OCI-LY3 (cell line): ENCODE measurements at regions not wholly inside any gene's neighbourhood (a gene's known extent, or its start where the extent isn't known, plus 50 kb on each side); places are given as distances from the start of the nearest gene placed in this dataset.

ENCODE experiments used
- H2AFZ ChIP-seq: fragments of 200-600, 300-600 bp; shearing (Covaris generic); 2 replicates; pipeline ENCODE4 v1.6.0; 2014; ENCODE audit warnings: antibody characterized with exemption, low read depth, low read length
- H3K27ac ChIP-seq: fragments of 200-600, 300-600 bp; sonication (generic); 2 replicates; pipeline ENCODE4 v1.5.1; 2014; ENCODE audit warnings: mild to moderate bottlenecking, low read length, moderate library complexity, mixed read lengths
- H3K27me3 ChIP-seq: fragments of 200-600, 300-600 bp; sonication (generic); 2 replicates; pipeline ENCODE4 v1.6.1; 2014; ENCODE audit warnings: low read depth, low read length, mixed read lengths
- H3K36me3 ChIP-seq: fragments of 200-600, 300-600 bp; sonication (generic); replicated peaks from 2 replicates; pipeline ENCODE3; 2014; ENCODE audit warnings: low read depth, low read length, mixed read lengths
- H3K4me1 ChIP-seq: fragments of 300-600, 200-600 bp; sonication (generic); 2 replicates; pipeline ENCODE4 v1.6.1; 2014; ENCODE audit warnings: low read length, mixed read lengths
- H3K4me2 ChIP-seq: fragments of 200-600, 300-600 bp; sonication (generic); 2 replicates; pipeline ENCODE4 v1.6.1; 2014; ENCODE audit warnings: low read length, mixed read lengths
- H3K4me3 ChIP-seq: fragments of 300-600, 200-600 bp; sonication (generic); 2 replicates; pipeline ENCODE4 v1.5.1; 2014; ENCODE audit warnings: antibody characterized with exemption, mild to moderate bottlenecking, low read length, moderate library complexity
- H3K79me2 ChIP-seq: fragments of 300-600, 200-600 bp; shearing (Covaris generic); 2 replicates; pipeline ENCODE4 v1.6.1; 2014; ENCODE audit warnings: mild to moderate bottlenecking, low read length, mixed read lengths
- H3K9ac ChIP-seq: fragments of 300-600, 200-600 bp; shearing (Covaris generic); 2 replicates; pipeline ENCODE4 v1.6.0; 2014; ENCODE audit warnings: mild to moderate bottlenecking, low read length, moderate library complexity
- H3K9me3 ChIP-seq: fragments of 200-600, 300-600 bp; shearing (Covaris generic); 2 replicates; pipeline ENCODE4 v1.6.1; 2014; ENCODE audit warnings: low read length, mixed read lengths; ENCODE audit not compliant: insufficient read depth
- H4K20me1 ChIP-seq: fragments of 200-600, 300-600 bp; sonication (generic); 2 replicates; pipeline ENCODE4 v1.6.1; 2016; ENCODE audit warnings: low read length, mixed read lengths; ENCODE audit not compliant: insufficient read depth
- EZH2phosphoT487 ChIP-seq: fragments of 200-600 bp; shearing (Covaris generic); IDR thresholded peaks from 2 replicates; pipeline ENCODE4 v1.6.1; 2018; ENCODE audit warnings: antibody characterized with exemption, mixed run types, low read depth
- TF ChIP-seq, protein P1 (sequence below): fragments of 200-600, 300-600 bp; sonication (generic); IDR thresholded peaks from 2 replicates; pipeline ENCODE4 v1.5.1; 2014; ENCODE audit warnings: antibody characterized with exemption, low read length, low read depth

DNA sequence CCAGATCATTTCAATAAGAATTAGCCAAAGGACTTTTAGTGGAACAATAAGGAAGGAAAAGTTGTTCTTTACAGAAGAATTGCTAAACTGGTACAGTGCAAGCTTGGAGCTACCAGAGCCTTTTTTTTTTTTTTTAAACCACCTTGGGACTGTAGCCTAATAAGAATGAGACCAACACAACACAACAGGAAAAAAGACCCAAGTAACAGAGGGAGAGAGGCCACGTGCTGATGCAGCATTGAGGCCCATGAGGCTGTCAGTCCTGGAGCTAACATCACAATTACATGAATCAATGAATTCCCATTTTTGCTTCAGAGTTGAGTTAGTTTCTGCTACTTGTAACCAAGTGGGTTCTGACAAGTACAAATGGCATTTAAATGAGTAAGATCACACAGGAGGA, 149.0 kb upstream of the EEA1 start:
- H2AFZ ChIP-seq, result no peak overlapping the region
- H3K27me3 ChIP-seq, result peaks cover 27% of the 10 kb centered on the region
- H3K4me3 ChIP-seq, result no peak overlapping the region
- no peaks in the 10 kb centered on the region for H3K9me3 ChIP-seq
- H3K36me3 ChIP-seq, result no peaks in the 10 kb centered on the region
- H3K27ac ChIP-seq, result no peak overlapping the region
- H3K4me2 ChIP-seq, result no peak overlapping the region
- TF ChIP-seq EZH2phosphoT487, result no peak
- TF ChIP-seq, protein P1, sequence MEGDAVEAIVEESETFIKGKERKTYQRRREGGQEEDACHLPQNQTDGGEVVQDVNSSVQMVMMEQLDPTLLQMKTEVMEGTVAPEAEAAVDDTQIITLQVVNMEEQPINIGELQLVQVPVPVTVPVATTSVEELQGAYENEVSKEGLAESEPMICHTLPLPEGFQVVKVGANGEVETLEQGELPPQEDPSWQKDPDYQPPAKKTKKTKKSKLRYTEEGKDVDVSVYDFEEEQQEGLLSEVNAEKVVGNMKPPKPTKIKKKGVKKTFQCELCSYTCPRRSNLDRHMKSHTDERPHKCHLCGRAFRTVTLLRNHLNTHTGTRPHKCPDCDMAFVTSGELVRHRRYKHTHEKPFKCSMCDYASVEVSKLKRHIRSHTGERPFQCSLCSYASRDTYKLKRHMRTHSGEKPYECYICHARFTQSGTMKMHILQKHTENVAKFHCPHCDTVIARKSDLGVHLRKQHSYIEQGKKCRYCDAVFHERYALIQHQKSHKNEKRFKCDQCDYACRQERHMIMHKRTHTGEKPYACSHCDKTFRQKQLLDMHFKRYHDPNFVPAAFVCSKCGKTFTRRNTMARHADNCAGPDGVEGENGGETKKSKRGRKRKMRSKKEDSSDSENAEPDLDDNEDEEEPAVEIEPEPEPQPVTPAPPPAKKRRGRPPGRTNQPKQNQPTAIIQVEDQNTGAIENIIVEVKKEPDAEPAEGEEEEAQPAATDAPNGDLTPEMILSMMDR, result no peak
- no peaks in the 10 kb centered on the region for H4K20me1 ChIP-seq
- no peak overlapping the region for H3K9ac ChIP-seq
- no peaks in the 10 kb centered on the region for H3K79me2 ChIP-seq
- no peaks in the 10 kb centered on the region for H3K4me1 ChIP-seq

DNA sequence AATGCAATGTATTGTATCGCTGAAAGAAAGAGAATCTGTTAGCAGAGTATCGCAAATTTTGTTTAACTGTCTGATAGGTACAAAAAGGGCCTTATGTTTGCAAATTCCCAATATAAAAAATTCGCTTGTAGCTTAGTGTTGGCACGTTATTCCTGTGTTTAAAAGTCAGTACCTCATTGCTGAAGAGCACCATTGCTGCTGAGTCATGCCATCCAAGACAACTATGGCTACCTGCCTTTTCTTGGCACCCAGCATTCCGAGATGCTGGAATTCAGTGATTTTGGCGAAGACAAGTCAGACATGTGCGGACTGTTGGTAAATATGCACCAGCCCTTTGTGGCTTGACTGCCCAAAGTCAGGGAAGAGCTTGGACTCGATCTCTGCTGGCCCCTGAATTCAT, 149.5 kb upstream of the EEA1 start:
- H3K4me2 ChIP-seq, result no peak overlapping the region
- H3K4me3 ChIP-seq, result no peak overlapping the region
- H3K79me2 ChIP-seq, result no peaks in the 10 kb centered on the region
- H4K20me1 ChIP-seq, result no peaks in the 10 kb centered on the region
- H3K27me3 ChIP-seq, result peaks cover 21% of the 10 kb centered on the region
- H3K27ac ChIP-seq, result no peak overlapping the region
- no peaks in the 10 kb centered on the region for H3K9me3 ChIP-seq
- TF ChIP-seq EZH2phosphoT487, result no peak
- TF ChIP-seq, protein P1, result no peak
- no peak overlapping the region for H2AFZ ChIP-seq
- no peak overlapping the region for H3K9ac ChIP-seq
- no peaks in the 10 kb centered on the region for H3K4me1 ChIP-seq
- H3K36me3 ChIP-seq, result no peaks in the 10 kb centered on the region

DNA sequence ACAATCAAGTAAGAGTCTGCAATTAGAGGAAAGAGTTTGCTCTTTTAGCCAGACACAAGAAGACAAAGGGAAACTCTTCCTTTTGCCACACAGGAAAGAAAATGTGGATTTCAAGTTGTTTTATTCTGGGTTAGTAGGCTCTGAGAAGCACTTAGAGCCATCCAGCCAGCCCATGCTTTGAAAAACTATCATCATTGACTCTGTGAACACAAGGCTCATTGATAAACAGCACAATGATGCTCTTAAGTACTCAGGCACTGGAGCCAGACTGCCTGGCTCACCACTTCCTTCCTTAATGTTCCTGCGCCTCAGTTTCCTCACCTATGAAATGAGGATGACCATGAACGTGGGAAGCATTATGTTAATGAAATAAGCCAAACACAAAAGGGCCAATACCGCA, 150.2 kb upstream of the EEA1 start:
- peaks cover 17% of the 10 kb centered on the region; the same call in 1 of the 2 replicates for H3K27me3 ChIP-seq
- no peaks in the 10 kb centered on the region for H3K36me3 ChIP-seq
- H3K4me1 ChIP-seq, result no peaks in the 10 kb centered on the region
- TF ChIP-seq, protein P1, result no peak
- TF ChIP-seq EZH2phosphoT487, result no peak
- H3K27ac ChIP-seq, result no peak overlapping the region
- H3K9ac ChIP-seq, result no peak overlapping the region
- H3K79me2 ChIP-seq, result no peaks in the 10 kb centered on the region
- no peaks in the 10 kb centered on the region for H4K20me1 ChIP-seq
- no peak overlapping the region for H2AFZ ChIP-seq
- no peak overlapping the region for H3K4me2 ChIP-seq
- H3K9me3 ChIP-seq, result no peaks in the 10 kb centered on the region
- H3K4me3 ChIP-seq, result no peak overlapping the region

DNA sequence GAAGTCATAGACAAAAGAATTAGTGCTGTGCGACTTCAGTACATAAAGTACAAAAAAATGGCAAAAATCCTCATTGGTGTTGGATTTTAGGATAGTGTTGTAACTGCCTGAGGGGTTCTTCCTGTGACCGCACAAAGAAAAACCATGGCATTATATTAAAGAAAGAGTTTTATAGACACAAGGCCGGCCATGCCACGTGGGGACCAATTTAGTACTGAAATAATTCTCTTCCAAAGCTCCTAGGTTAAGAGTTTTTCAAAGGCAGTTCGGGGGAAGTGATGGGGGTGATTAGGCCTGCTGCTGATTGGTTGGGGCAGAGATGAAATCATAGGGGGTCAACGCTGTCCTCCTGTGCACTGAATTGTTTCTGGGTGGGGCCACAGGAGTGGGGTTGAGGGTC, 150.9 kb upstream of the EEA1 start:
- Histone ChIP-seq H3K27me3 (peaks cover 17% of the 10 kb centered on the region; the same call in 1 of the 2 replicates), H3K79me2 (no peaks in the 10 kb centered on the region), H4K20me1 (no peaks in the 10 kb centered on the region), H3K4me1 (no peaks in the 10 kb centered on the region), H3K4me3 (no peak overlapping the region), H3K4me2 (no peak overlapping the region), H2AFZ (no peak overlapping the region), H3K36me3 (no peaks in the 10 kb centered on the region), H3K9ac (no peak overlapping the region), H3K27ac (no peak overlapping the region), H3K9me3 (no peaks in the 10 kb centered on the region)
- no peak for TF ChIP-seq EZH2phosphoT487
- TF ChIP-seq, protein P1, result no peak
